H1 (cell line): ENCODE measurements at regions not wholly inside any gene's neighbourhood (a gene's known extent, or its start where the extent isn't known, plus 50 kb on each side); places are given as distances from the start of the nearest gene placed in this dataset.

ENCODE experiments used
- BCL11A ChIP-seq, 2 experiments: IDR thresholded peaks; one replicate each; pipeline ENCODE4 v1.6.1; 2011; ENCODE audit warnings: low read depth in 2 of 2, low read length in 2 of 2, mild to moderate bottlenecking in 2 of 2
- CHD2 ChIP-seq: IDR thresholded peaks from 2 replicates; pipeline ENCODE4 v1.6.1; 2012; ENCODE audit warnings: low read length, improper control_type of control experiment
- EP300 ChIP-seq, 2 experiments: IDR thresholded peaks; 1 replicate in 1 of 2; 2 replicates in 1 of 2; pipeline ENCODE4 v1.6.1; 2011 to 2012; ENCODE audit warnings: low read depth in 2 of 2, low read length in 2 of 2, mild to moderate bottlenecking in 2 of 2, borderline replicate concordance in 1 of 2, inconsistent platforms in 1 of 2, moderate library complexity in 1 of 2
- EZH2 ChIP-seq: fragments of 200-600 bp; sonication (generic); IDR thresholded peaks from 2 replicates; pipeline ENCODE4 v1.7.1; 2012; ENCODE audit warnings: low read depth, mild to moderate bottlenecking, moderate library complexity, low read length, inconsistent platforms; ENCODE audit not compliant: severe bottlenecking
- JUND ChIP-seq: IDR thresholded peaks from 2 replicates; pipeline ENCODE4 v1.6.1; 2011; ENCODE audit warnings: mild to moderate bottlenecking, improper control_type of control experiment, low read length
- POLR2AphosphoS5 ChIP-seq: IDR thresholded peaks from 2 replicates; pipeline ENCODE4 v1.6.1; 2011; ENCODE audit warnings: low read depth, low read length
- RAD21 ChIP-seq, 2 experiments: IDR thresholded peaks in 1 of 2; conservative IDR thresholded peaks in 1 of 2; 2 replicates each; pipeline ENCODE4 v1.6.1; 2011; ENCODE audit warnings: low read depth in 2 of 2, low read length in 2 of 2, improper control_type of control experiment in 1 of 2, inconsistent platforms in 1 of 2, mild to moderate bottlenecking in 1 of 2, moderate library complexity in 1 of 2
- SP1 ChIP-seq: IDR thresholded peaks from 2 replicates; pipeline ENCODE4 v1.6.1; 2011; ENCODE audit warnings: low read depth, low read length
- SP2 ChIP-seq: IDR thresholded peaks from 2 replicates; pipeline ENCODE4 v1.6.1; 2012; ENCODE audit warnings: mild to moderate bottlenecking, low read length, inconsistent platforms
- TAF1 ChIP-seq: IDR thresholded peaks from 2 replicates; pipeline ENCODE4 v1.6.1; 2011; ENCODE audit warnings: mild to moderate bottlenecking, low read depth, low read length
- TBP ChIP-seq: IDR thresholded peaks from 2 replicates; pipeline ENCODE4 v1.6.1; 2011; ENCODE audit warnings: low read depth, low read length, improper control_type of control experiment
- ZNF274 ChIP-seq: IDR thresholded peaks from 2 replicates; pipeline ENCODE4 v1.7.0; 2012; ENCODE audit warnings: low read length, borderline replicate concordance; ENCODE audit errors: extremely low read depth
- TF ChIP-seq, protein P1 (sequence below), 3 experiments: IDR thresholded peaks; 1 replicate in 2 of 3; 2 replicates in 1 of 3; pipeline versions ENCODE4 v1.5.1 to v1.6.1; 2011; ENCODE audit warnings: low read length in 3 of 3, mild to moderate bottlenecking in 3 of 3, inconsistent platforms in 2 of 3, low read depth in 1 of 3, moderate library complexity in 1 of 3; ENCODE audit not compliant: insufficient read depth in 1 of 3; ENCODE audit errors: control extremely low read depth in 1 of 3

DNA sequence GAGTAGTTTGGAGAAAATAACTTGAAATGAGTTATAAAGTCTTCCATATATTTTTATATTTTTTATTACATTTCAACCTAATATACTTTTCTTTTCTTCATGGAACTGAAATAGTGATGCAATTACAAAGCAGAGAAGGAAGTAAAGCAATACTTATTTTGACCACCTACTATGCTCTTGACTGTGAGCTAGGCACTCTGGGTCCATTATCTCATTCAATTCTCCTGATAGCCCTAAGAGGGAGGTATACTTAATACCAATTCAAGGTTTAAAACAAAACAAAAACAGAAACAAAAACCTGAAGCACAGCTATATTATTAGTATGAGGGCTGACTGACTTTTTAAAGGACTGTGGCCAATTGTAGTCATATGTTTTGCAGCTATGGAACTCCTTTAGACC is 193.5 kb downstream of the MAD2L1 start:
- TF ChIP-seq JUND (no peak), RAD21 (IDR thresholded peaks at IDR 0.05 in 1 of 2, conservative IDR thresholded peaks at IDR 0.05 in 1 of 2; ENCODE audit: low read depth in 2 of 2, low read length in 2 of 2) (peak; percentile 26 to 32; a peak in 3 of 4 replicates), TAF1 (no peak), EZH2 (no peak), EP300 (IDR thresholded peaks at IDR 0.05; ENCODE audit: borderline replicate concordance in 1 of 2, low read depth in 2 of 2, low read length in 2 of 2) (no peak), SP2 (no peak), BCL11A (IDR thresholded peaks at IDR 0.05; ENCODE audit: low read depth in 2 of 2, low read length in 2 of 2) (no peak), TBP (no peak), SP1 (no peak), POLR2AphosphoS5 (no peak), CHD2 (no peak), ZNF274 (no peak)
- TF ChIP-seq, protein P1, sequence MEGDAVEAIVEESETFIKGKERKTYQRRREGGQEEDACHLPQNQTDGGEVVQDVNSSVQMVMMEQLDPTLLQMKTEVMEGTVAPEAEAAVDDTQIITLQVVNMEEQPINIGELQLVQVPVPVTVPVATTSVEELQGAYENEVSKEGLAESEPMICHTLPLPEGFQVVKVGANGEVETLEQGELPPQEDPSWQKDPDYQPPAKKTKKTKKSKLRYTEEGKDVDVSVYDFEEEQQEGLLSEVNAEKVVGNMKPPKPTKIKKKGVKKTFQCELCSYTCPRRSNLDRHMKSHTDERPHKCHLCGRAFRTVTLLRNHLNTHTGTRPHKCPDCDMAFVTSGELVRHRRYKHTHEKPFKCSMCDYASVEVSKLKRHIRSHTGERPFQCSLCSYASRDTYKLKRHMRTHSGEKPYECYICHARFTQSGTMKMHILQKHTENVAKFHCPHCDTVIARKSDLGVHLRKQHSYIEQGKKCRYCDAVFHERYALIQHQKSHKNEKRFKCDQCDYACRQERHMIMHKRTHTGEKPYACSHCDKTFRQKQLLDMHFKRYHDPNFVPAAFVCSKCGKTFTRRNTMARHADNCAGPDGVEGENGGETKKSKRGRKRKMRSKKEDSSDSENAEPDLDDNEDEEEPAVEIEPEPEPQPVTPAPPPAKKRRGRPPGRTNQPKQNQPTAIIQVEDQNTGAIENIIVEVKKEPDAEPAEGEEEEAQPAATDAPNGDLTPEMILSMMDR (IDR thresholded peaks at IDR 0.05; ENCODE audit: control extremely low read depth in 1 of 3, insufficient read depth in 1 of 3, low read depth in 1 of 3, low read length in 3 of 3): peak in 1 of 3 experiments; percentile 24; a peak in 1 of 4 replicates
